Fibroblast of villous mesenchyme (primary cell): ENCODE measurements at regions not wholly inside any gene's neighbourhood (a gene's known extent, or its start where the extent isn't known, plus 50 kb on each side); places are given as distances from the start of the nearest gene placed in this dataset. TPM values are rescaled to one million over a fixed set of nuclear protein-coding genes. Genes with fewer than 3 reads are reported as not detected.

ENCODE experiments used
- DNase-seq: peaks from one replicate; pipeline ENCODE4 v3.0.0-alpha.2; 2010; ENCODE audit warnings: low read depth
- H3K4me3 ChIP-seq: 2 replicates; pipeline ENCODE4 v1.5.1; 2011; ENCODE audit warnings: low read depth, mild to moderate bottlenecking, low read length
- CTCF ChIP-seq: IDR thresholded peaks from 2 replicates; pipeline ENCODE4 v1.5.1; 2012; ENCODE audit warnings: low read depth, mild to moderate bottlenecking, low read length; ENCODE audit not compliant: insufficient read depth
- small RNA-seq: library from RNA; depleted of rRNA; stranded (forward); fragments of <200 nt; gene quantifications from one replicate; pipeline ENCODE3, GENCODE V24; 2012

DNA sequence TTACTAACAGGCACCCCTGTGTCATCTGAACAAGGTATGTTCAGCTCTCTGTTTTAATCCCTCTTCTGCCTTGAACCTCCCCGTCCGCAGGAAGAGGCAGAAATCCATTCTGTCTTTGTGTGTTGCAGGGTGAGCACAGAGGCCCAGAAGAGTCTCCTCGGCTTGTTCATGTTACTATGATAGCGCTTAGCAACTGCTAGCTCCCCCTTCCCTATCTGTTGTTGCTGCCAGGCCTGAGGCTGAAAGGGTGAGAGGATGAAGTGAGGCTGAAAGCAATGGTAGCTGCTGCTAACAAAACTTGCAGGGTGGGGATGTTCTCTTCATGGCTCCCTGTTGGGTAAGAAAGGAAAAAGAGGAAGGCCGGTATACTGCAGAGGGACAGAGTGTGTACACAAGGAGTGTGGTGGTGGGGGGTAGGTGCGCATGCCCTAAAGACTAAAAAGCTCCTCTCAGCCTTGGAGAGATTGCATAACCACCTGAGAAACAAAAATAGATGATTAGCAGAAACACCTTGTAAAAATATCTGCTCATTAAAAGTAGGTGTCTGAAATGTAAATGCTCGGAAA is 55.2 kb upstream of the CITED2 start:
- no peak for TF ChIP-seq CTCF
- DNase-seq, result no peak
- no peak overlapping the region for H3K4me3 ChIP-seq

- no peak for TF ChIP-seq CTCF
- H3K4me3 ChIP-seq, result no peak overlapping the region
- DNase-seq, result no peak
Measured at GRCh38 chr6:139427199-139427598, 52.8 kb upstream of the CITED2 start.

GRCh38 chr6:139426795-139427194 is 52.3 kb upstream of the CITED2 start:
- H3K4me3 ChIP-seq, result no peak overlapping the region
- TF ChIP-seq CTCF, result no peak
- no peak for DNase-seq

DNA sequence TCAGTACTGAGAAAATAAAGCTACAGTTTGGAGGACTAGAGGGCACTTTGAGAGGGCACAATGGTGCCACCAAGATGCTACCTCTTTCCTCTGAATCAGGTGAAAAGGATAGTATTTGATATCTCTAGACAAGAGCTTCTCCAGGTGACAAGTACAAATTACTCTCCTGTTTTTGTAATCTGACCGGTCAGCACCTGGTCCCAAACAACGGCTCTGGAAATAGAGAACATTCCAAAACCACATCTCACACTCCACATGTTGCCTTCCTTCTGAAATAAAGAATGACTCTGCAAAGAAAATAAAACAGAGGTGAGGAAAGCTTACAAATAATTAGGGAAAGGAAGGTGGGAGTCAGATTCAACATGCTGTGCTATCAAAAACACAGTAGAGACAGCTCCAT is 51.3 kb upstream of the CITED2 start:
- H3K4me3 ChIP-seq, result no peak overlapping the region
- DNase-seq, result no peak
- TF ChIP-seq CTCF, result no peak

DNA sequence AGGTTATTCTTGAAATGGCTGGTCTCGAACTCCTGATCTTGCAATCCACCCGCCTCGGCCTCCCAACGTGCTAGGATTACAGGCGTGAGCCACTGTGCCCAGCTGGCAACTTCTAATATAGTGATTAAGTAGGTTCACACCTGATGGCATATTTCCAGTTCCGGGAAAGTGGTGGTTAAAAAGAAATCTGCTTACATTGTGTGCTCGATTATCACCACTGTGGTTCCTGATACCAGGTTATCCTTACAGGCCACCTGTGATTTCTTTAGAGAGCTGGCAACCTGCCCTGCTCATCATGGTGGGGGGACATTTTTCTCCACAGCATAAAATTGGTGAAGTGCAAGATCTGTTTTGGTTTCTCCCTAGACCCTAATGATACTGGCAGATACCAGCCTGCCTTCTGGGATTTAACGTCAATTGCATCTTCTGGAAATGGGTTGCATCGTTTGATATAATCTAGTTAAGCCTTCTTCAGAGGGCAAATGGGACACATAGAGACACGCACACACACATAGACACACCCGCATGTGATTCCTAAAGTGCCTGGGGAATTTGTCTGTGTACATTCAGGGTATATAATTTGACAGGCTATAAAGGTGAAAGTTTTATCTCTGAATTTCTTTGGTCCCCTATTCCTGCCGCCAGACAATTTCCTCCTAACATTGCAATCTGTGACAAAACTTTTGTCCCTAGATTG is 49.7 kb upstream of the CITED2 start:
- TF ChIP-seq CTCF, result no peak
- no peak for DNase-seq
- no peak overlapping the region for H3K4me3 ChIP-seq

Small RNA genes lying in the stretch of these regions (small RNA-seq; reads per million reads assigned to genes)
- not detected for gene AL357080.1
- not detected for gene MIR3668
- gene MIR4465, result not detected
- gene RN7SKP106, result not detected
- gene RNA5SP220, result not detected
